Cardiac fibroblast (primary cell): ENCODE measurements at regions not wholly inside any gene's neighbourhood (a gene's known extent, or its start where the extent isn't known, plus 50 kb on each side); places are given as distances from the start of the nearest gene placed in this dataset.
A peak's percentile ranks its signal among the peaks of the same experiment; 100 is the strongest.

ENCODE experiments used
- DNase-seq, 2 donors: peaks; one replicate each; pipeline versions ENCODE4 v3.0.0 to v3.0.0-alpha.2; 2010; ENCODE audit warnings: low read depth in 2 of 2
- H3K4me3 ChIP-seq, 2 donors: replicated peaks in 1 of 2; 1 replicate in 1 of 2; 2 replicates in 1 of 2; pipeline ENCODE4 v1.5.1; 2011; ENCODE audit warnings: low read depth in 2 of 2, low read length in 2 of 2, mild to moderate bottlenecking in 2 of 2, moderate library complexity in 1 of 2
- TF ChIP-seq, protein P1 (sequence below): IDR thresholded peaks from one replicate; pipeline ENCODE4 v1.5.1; 2011; ENCODE audit warnings: low read depth, mild to moderate bottlenecking, low read length, inconsistent platforms

DNA sequence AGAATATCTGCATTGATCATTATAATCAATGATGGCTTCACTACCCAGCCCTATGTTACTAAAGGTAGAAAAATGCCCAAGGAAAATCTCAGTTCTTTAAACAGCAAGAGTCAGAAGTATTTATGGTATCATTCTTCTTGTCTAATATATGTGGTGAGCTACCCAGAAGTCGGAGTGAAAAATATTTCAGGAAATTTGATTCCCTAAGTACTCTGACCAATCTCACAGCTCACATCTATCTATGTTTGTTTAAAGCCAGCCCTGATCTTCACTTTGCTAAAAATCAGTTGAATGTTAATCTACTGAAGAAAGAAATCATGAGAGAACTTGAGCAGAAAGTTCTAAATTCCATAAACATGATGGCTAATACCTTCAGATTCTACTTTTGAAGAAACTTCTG is 522.9 kb upstream of the SLIT2 start:
- DNase-seq = no peak
- TF ChIP-seq, protein P1, sequence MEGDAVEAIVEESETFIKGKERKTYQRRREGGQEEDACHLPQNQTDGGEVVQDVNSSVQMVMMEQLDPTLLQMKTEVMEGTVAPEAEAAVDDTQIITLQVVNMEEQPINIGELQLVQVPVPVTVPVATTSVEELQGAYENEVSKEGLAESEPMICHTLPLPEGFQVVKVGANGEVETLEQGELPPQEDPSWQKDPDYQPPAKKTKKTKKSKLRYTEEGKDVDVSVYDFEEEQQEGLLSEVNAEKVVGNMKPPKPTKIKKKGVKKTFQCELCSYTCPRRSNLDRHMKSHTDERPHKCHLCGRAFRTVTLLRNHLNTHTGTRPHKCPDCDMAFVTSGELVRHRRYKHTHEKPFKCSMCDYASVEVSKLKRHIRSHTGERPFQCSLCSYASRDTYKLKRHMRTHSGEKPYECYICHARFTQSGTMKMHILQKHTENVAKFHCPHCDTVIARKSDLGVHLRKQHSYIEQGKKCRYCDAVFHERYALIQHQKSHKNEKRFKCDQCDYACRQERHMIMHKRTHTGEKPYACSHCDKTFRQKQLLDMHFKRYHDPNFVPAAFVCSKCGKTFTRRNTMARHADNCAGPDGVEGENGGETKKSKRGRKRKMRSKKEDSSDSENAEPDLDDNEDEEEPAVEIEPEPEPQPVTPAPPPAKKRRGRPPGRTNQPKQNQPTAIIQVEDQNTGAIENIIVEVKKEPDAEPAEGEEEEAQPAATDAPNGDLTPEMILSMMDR = no peak
- H3K4me3 ChIP-seq = no peak overlapping the region

DNA sequence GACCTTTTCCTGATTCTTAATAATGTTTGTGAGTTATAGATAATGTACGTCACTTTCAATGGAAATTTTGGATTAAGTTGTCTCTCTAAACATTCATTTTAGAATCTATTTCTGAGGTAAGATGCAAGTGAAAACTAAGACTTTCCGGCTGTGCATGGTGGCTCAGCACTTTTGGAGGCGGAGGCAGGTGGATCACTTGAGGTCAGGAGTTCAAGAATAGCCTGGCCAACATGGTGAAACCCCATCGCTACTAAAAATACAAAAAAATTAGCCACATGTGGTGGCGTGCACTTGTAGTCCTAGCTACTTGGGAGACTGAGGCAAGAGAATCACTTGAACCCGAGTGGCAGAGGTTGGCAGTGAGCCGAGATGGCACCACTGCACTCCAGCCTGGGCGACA is 524.6 kb upstream of the SLIT2 start:
- TF ChIP-seq, protein P1 = no peak
- no peak overlapping the region for H3K4me3 ChIP-seq
- DNase-seq = no peak

DNA sequence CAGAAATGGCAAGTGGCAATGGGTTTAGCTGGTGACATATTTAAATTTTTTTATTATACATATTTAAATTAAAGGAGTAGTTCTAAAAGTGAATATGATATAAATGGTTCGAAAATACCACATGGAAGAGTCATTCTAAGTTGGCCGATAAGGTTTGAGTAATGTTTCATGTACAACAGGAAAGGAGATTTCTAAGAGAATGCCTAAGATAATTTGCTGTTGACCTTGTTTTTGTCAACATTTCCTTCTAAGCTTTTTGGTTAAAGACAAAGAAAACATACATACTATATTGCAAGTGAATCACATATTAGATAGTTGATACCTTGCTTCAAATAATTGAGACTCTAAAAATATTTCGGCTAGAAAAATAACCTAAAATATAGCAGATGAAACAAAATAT is 526.6 kb upstream of the SLIT2 start:
- H3K4me3 ChIP-seq = no peak overlapping the region
- DNase-seq = peak; percentile 35 to 43
- TF ChIP-seq, protein P1 = no peak

DNA sequence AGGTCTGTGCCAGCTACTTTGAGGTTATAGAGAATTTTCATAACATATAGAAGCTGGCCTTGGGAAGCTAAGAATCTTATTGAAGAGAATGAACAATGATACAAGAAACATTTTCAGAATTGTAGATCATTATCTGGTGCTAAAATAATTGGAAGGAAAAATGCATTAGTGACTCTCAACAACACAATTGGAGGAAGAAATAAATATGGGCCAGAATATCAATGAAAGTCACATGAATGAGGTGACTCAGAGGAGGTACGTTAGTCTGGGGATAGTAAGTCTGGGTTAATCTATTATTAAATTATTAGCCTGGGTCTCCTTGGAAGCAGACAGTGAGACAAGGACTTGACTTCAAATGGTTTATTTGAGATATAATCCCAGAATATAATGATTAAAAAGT is 529.3 kb upstream of the SLIT2 start:
- TF ChIP-seq, protein P1 = no peak
- DNase-seq = no peak
- H3K4me3 ChIP-seq = no peak overlapping the region

DNA sequence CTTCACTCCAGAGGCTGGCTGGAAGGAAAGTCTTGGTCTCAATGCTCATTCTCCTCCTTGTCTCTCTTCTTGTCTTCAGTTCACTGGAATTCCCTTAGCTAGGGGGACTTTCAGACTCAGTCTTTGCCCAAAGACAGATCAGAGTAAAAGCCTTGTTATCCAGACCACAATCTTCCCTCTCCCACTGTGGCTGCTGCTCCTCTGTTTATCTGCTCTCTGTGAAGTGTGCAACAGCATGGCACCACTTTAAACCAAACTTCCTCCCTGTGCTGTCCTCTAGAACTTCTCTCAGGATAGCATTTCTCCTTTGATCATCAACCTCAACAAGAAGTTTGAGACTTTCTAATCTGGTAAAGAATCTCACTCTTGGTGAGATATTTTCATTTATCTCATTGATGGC is 530.1 kb upstream of the SLIT2 start:
- no peak for DNase-seq
- H3K4me3 ChIP-seq = no peak overlapping the region
- TF ChIP-seq, protein P1 = no peak

DNA sequence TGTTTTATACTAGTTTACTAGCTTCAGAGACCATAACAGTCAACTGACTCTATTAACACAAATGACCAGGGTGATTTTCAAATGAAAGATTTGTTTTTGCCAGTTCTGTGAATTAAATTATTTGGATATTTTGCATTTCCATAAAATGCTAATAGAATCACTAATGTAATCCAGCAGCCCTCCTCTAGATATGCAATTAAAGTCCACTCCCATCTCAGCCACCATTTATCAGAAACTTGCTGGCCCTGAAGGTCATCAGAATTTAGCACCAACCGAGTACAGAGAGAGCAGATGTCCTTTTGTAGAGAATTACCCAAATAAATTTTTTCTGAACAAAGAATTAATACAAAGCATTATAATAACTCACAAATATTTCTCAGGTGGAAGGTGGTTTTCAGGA is 531.1 kb upstream of the SLIT2 start:
- TF ChIP-seq, protein P1 = no peak
- DNase-seq = no peak
- H3K4me3 ChIP-seq = no peak overlapping the region

DNA sequence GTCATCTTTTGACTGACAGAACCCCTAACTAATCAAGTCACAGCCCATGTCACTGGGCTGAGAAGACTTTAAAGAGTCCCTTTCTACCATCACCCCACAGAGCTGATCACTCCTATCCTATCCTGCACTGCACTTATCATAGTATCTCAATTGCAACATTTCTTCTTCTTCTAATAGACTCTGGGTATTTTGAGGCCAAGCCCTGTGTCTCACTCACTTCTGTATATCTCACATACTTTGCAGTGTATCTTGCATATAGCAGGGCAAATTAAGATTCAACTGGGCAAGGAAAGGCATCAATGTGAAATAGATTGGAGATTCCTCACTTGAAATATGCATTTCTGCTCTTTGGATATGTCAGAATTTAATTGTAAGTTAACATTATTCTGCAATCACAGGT is 531.5 kb upstream of the SLIT2 start:
- TF ChIP-seq, protein P1 = no peak
- H3K4me3 ChIP-seq = no peak overlapping the region
- DNase-seq = no peak
